Myocyte (in vitro differentiated cells): ENCODE measurements at regions not wholly inside any gene's neighbourhood (a gene's known extent, or its start where the extent isn't known, plus 50 kb on each side); places are given as distances from the start of the nearest gene placed in this dataset.
A peak's percentile ranks its signal among the peaks of the same experiment; 100 is the strongest.
"Not testable (repeated sequence)": the region's sequence is repeated elsewhere in the genome, so short reads cannot be mapped to it uniquely, and the experiment has no call there.

Source experiments
- DNase-seq: peaks from one replicate; pipeline ENCODE4 v3.0.0-alpha.2; 2012; ENCODE audit warnings: low read depth

DNA sequence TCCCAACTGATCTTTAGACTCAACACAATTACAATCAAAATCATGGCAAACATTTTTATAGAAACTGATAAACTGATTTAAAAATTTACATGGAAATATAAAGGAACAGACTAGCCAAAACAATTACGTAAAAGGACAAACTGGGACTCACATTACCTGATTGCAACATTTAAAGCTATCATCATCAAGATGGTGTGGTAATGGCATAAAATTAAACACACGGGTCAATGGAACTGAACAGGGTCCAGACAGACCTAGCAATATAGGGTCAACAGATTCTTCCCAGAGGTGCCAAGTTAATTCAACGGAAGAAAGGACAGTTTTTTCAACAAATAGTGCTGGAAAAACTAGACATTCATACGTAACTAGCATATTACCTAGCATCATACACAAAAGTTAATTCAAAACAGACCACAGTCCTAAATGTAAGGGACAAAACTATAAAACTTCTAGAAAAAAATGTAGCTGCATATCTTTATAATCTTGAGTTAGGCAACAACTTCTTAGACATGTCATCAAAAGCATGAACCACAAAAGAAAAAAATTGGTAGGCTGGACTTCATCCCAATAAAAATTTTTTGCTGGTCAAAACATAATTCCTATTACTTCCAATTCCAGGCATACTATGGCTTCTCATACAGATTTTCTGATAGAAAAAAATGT, 147.4 kb upstream of the BEND6 start:
- no peak for DNase-seq

- DNase-seq = peak; percentile 89
Observed at GRCh38 chr6:56806368-56806767, 148.5 kb upstream of the BEND6 start.

DNA sequence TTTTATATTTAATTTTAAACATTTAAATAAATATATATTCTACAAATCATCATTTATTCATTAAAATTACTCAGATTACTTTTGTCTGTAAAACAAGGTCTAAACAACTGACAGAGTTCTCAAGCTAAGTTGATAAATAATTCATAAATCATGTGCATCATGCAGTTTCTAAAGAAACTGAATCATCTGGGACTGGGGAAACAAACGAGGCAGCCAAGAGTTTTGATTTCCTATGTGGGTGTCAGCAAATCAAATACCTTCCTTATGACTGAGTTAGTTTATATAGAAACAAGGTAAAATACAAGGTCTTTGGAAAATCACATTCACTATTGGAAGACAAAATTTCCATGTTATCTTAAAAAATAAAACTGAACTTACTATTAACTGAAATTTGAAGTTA, 149.9 kb upstream of the BEND6 start:
- DNase-seq = no peak

- peak; percentile 81 for DNase-seq
Observed at GRCh38 chr6:56803594-56803993, 151.3 kb upstream of the BEND6 start.

GRCh38 chr6:56802584-56802983, 152.3 kb upstream of the BEND6 start:
- no peak for DNase-seq

GRCh38 chr6:56799989-56800388, 154.9 kb upstream of the BEND6 start:
- no peak for DNase-seq

GRCh38 chr6:56798163-56798562, 155.5 kb upstream of the DST start:
- DNase-seq = peak; percentile 75

GRCh38 chr6:56796196-56796532, 153.5 kb upstream of the DST start:
- DNase-seq = no peak

GRCh38 chr6:56795466-56796195, 152.9 kb upstream of the DST start:
- DNase-seq = no peak

DNA sequence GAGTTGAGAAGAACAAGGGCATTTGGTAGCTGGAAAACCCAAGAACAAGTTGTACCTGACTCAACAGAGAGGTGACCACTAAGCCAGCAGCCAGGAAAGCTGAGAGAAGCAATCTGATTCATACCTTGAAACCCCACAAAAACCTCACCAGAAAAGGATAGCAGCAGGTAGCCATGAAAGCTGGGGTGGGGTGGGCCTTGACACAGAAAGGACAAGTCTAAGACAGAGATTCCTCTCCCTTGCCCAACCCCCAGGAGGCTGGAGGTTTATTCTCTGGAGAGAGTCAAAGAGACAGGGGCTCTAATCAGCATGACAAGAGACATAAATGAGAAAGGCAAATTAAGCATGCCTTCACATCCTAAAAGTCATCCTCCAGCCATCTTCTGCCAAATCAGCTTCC, 151.7 kb upstream of the DST start:
- no peak for DNase-seq

GRCh38 chr6:56793938-56794337, 151.2 kb upstream of the DST start:
- DNase-seq = no peak

GRCh38 chr6:56790414-56790813, 147.7 kb upstream of the DST start:
- DNase-seq = no peak

DNA sequence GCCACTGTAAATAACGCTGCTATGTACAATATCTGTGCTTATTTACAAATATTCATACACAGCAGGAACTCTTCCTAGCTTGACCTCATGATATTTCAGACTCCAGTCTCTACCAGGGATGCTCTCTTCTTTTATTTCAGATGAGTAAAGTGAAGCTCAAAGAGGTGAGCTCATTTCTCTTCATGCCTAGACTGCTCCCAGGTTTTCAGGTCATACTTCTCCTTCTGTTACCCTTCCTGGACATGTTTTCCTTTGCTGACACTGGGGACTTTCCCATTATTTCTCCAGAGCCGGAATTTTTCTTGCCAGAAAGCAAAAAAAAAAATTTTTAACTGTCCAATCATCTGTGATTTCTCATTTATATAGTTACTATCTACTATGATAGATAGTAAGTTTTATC, 147.2 kb upstream of the DST start:
- DNase-seq = no peak

DNA sequence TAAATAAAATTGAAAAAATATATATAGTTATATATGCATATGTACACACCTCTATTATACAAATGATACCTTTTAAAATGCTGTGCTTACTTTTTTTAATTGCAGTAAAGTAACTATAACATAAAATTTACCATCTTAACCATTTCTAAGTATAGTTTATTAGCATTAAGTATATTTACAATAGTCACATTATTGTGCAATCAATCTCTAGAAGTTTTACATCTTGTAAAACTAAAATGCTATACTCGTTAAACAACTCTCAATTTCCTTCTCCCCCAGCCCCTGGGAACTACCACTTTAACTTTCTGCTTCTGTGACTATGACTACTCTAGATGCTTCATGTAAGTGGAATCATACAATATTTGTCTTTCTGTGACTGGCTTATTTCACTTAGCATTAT, 146.7 kb upstream of the DST start:
- DNase-seq = no peak

- no peak for DNase-seq
Observed at GRCh38 chr6:56787209-56787608, 144.5 kb upstream of the DST start.

GRCh38 chr6:56786256-56786655, 143.6 kb upstream of the DST start:
- DNase-seq = no peak

- DNase-seq = not testable (repeated sequence)
Observed at GRCh38 chr6:56785536-56785935, 142.8 kb upstream of the DST start.

DNA sequence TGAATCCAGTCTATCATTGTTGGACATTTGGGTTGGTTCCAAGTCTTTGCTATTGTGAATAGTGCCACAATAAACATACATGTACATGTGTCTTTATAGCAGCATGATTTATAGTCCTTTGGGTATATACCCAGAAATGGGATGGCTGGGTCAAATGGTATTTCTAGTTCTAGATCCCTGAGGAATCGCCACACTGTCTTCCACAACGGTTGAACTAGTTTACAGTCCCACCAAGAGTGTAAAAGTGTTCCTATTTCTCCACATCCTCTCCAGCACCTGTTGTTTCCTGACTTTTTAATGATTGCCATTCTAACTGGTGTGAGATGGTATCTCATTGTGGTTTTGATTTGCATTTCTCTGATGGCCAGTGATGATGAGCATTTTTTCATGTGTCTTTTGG, 137.4 kb upstream of the DST start:
- not testable (repeated sequence) for DNase-seq

DNA sequence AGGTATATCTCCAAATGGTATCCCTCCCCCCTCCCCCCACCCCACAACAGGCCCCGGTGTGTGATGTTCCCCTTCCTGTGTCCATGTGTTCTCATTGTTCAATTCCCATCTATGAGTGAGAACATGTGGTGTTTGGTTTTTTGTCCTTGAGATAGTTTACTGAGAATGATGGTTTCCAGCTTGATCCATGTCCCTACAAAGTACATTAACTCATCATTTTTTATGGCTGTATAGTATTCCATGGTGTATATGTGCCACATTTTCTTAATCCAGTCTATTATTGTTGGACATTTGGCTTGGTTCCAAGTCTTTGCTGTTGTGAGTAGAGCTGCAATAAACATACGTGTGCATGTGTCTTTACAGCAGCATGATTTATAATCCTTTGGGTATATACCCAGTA, 135.8 kb upstream of the DST start:
- DNase-seq = not testable (repeated sequence)

DNA sequence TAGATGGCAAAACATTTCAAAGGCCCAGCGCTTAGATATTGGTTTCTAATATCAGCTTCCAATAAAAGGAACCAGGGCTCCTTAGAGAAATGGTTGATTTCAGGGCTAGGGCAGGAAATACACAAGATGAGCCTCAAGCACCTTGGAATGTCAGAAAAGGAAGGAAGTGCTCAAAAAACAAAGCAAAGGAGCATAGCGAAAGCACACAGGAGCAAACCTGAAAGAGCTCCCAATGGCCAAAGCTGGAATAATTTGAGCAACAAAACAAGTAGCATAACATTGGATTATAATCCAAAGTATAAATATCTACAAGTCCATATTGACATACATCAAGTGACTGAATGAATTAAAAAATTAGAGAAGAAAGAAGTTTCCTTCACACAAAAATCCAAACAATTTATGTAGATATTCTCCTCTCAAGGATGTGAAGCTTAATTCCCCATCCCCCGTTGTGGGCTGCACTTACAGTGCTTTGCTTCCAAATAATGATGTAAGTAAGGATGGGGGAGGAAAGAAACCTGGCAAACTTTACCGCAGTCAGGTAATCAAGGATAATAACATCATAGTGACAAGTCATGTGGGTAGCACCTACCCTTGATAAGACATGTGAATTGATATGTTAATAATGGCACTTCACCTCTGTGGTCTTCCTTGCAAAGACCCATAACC, 132.9 kb upstream of the DST start:
- DNase-seq = no peak

DNA sequence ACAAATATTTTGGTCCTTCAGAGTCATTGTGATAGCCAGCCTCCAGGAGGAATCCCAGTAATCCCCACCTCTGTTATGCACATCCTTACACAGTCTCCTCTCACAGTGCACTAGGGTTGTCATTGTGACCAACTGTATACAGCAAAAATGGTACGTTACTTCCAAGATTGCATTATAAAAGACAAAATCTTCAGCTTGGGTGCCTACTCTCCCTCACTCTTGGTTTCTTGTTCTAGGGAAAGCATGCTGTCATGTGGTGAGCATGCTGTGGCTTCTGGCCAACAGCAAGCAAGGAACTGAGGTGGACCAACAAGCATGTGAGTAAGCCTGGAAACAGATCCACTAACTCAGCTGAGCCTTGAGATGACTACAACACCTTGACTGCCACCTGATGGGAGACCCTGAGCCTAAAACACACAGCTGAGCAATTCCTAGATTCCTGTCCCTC, 130.1 kb upstream of the DST start:
- peak; percentile 77 for DNase-seq

GRCh38 chr6:56771929-56772607, 129.4 kb upstream of the DST start:
- DNase-seq = no peak
